HG03460 (cell line): ENCODE measurements at regions not wholly inside any gene's neighbourhood (a gene's known extent, or its start where the extent isn't known, plus 50 kb on each side); places are given as distances from the start of the nearest gene placed in this dataset.

ENCODE experiments used
- ATAC-seq: cut with Tn5 transposase; IDR thresholded peaks from one replicate; pipeline ENCODE4 v1.9.1; 2021; ENCODE audit not compliant: unreplicated experiment

DNA sequence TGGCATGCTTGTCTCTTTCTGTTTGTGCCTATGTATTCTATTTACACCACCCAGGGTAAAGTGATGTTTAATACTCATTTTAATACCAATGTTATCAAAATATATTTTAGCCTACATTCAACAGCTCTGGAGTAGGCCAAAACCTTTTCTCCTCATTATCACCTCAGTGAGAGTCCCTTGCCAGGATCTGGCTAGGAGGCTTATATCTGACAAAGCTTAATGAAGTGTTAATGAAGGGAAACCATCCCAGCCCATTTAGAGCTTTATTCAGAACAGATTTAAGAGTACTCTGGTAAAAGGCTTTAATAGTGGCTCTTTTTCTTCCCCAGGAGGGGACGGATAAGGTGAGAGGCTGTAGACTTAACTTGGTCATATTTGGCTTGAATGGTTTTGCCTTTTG is 137.6 kb downstream of the GRIN2B start:
- ATAC-seq, result no peak

DNA sequence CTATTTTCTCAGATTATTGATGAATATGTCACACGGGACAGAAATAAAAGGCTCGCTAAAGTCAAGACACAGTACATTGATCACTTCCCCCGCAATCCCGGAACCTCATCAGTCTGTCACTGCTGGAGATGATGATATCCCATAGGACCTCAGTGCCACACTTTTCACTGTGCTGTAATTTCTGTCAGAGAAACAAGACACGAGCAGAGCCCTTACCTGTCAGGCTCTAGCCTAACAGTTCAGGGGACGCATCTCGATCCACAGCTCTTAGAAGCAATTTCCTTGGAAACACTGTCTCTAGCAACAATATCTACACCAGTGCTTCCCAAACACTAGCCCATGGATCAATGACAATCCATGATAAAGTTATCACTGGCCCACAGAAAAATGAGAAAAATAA is 140.0 kb downstream of the GRIN2B start:
- ATAC-seq, result no peak

DNA sequence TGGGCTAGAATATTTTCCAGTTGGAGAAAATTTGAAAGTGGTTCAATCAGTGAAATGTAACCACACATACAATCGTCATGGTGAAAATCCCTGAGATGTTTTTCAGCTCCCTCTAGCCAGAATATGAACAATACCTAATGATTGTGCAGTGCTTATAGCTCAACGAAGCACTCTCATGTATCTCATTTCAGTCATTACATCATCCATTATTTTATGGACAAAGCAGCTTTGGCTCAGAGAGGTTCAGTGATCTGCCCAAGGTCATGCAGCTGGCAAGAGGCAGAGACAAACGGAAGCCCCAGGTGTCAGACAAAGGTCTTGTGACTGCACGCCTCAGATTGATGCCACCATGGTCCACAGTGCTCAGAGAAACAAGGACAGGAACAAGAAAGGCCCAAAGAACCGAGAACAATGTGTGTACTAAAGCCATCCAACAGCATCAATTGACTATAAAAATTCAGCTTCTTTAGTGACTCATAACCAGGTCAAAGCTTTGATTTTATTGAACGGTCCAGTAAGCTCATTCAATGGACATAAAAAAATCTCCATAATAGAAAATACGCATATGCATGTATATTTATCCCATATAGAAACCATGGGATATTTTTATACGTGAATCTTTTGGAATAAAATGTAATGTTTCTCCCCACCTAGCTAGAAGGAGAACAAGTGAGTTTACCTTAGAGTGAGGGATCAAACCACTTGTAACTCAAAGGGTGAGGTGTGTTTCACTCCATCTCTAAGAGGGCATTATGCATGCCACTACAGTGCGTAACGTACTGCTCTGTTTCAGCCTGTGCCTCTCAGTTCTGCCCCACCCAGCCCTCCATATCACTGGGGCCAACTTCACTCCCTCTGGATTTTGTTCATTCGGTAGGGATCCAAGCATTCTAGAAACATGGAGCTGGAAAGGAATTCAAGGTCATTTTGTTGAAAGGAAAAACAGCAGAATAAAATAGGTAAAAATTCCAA is 141.8 kb downstream of the GRIN2B start:
- no peak for ATAC-seq

GRCh38 chr12:13836099-13836498 is 145.3 kb downstream of the GRIN2B start:
- ATAC-seq, result no peak

DNA sequence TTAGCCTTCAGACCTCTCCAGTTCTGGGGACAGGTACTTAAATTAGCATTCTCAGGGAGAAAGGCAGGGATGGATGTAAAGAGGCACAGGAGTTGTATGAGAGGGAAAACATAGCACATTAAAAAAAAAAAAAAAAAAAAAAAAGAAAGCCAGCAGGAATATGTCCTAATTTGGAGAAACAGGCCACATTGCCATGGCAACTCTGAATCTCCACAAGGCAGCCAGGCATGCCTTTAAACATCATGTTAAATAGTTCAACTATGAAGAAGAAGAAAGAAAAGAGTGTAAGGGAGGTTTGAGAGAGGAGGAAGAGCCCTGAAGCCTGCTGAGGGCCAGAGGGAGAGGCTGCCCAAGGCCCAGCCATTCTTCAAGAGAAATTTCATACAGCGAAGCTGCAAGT is 145.8 kb downstream of the GRIN2B start:
- ATAC-seq, result no peak

DNA sequence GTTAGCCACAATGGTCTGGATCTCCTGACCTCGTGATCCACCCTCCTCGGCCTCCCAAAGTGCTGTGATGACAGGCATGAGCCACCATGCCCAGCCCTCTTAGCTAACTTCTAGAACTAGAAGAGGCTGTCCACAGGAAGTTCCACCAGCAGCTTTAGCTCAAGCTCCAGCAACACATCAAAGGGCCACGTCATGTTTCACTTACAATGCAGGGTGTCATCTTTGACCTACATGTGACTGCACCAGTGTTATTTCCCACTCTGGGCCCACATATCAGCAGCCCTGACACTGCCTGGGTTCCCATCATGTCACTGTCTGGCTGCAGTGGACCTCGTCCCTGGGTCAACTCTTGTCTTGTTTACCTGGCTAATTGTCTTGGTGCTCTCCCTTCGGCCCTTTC is 147.2 kb downstream of the GRIN2B start:
- ATAC-seq, result no peak

DNA sequence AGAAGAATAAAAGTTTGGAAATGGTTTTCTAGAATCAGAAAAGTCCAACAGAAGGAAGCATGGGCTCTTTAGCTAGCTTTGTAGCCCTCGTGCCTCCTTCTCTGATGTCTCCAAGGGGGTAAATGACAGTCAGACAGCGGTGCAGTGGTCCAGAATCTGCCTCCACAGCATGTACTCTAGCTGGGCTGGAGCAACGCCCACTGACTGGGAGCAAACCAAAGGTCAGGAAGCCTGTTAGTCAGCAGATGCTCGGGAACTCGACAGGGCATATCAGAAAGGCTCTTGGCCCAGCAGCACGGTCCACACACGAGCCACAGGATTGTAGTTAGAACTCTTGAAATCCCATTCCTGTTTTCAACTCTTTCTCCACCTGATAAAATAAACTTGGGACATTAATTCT is 164.3 kb downstream of the GRIN2B start:
- no peak for ATAC-seq

DNA sequence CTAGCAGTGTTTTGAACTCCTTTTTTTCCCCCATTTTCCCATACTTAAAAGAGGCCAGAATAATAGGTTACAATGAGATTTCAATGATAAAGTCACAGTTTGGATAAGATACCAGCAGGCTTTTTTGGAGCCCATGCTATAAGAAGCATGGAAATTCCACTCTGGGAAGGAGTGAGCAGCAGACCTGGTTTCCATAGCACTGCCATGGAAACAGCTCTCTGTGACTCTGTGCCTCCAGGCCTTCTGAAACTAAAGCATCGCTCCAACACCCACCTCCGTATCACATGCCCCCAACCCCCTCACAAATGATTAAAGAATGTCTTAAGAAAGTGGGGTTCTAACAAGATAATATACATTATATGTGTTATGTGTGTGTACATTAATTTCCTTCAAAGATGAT is 165.0 kb downstream of the GRIN2B start:
- ATAC-seq, result no peak

GRCh38 chr12:13812168-13812567 is 169.2 kb downstream of the GRIN2B start:
- no peak for ATAC-seq

GRCh38 chr12:13811061-13811460 is 170.3 kb downstream of the GRIN2B start:
- ATAC-seq, result no peak

GRCh38 chr12:13805041-13805440 is 176.4 kb downstream of the GRIN2B start:
- ATAC-seq, result no peak

GRCh38 chr12:13801543-13801942 is 179.9 kb downstream of the GRIN2B start:
- no peak for ATAC-seq

GRCh38 chr12:13799574-13799973 is 181.8 kb downstream of the GRIN2B start:
- no peak for ATAC-seq

DNA sequence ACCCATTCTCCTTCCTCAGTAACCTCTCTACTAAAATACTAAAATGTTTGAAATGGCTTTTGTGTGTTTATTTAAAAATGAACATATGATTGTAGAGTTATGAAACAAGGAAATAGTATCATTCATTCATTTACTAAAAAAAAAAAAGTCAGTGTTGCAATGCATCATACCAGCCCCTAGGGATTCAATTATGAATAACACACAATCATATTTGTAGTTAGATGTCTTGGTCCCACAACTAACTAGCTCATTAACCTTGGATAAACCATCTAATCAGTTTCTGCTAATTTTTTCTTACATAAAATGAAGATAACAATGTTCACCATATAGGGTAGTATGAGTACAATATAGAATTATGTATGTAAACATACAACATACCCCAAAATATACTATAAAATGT is 183.2 kb downstream of the GRIN2B start:
- ATAC-seq, result no peak

- ATAC-seq, result no peak
Observed at GRCh38 chr12:13794706-13795105, 186.7 kb downstream of the GRIN2B start.

DNA sequence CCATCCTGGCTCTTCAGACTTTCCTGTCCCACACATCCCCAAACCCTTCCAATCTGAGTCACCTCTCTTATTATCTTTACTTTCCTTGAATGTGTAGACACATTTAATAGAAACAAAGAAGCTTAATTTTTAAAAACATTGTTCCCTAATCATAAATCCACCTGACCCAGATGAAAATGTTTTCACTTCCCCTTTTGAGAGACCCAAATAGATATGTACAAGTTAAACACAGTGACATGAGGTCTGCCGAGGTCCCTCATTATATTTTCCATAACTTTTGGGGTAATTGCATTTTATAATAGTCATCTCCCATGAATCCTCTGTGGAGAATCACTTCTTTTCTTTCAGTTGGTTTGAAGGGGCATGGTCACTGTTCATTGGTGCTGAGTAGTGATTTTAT is 191.1 kb downstream of the GRIN2B start:
- no peak for ATAC-seq

DNA sequence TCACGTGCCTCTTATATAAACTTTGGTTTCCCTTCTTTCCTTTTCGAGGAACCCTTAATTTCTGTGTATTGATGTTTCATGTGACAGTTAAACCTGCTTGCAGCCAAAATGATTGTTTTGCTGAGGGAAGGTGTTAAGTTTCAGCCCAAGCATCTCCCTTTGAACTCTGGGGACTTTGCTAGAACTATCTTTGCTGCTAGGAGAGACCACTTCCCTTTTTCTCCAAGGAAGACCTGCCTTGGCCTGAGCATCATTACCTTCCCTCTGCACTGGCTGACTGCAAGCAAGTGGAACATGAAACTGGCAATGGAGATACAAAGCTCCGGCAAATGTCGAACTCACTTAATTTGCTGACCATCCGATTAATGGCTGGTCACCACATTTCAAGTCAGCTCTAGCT is 192.8 kb downstream of the GRIN2B start:
- no peak for ATAC-seq

DNA sequence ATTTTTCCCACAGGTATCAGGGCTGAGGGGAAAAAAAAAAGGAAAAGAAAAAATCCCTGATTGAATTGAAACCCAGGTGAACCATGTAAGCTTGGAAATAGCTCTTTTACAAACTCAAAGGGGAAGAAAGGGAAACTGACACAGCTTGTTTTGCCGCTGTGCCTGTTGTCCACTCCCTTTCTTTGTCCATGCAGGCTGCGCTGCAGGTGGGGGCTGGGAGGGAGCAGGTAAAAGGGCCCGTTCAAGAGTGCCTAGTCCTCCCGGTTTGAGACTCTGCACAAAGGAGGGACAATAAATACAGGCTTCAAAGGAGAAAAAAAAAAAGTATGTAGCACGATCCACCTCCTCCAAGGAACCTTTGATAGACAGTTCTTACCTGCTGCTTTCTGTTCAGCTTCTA is 194.8 kb downstream of the GRIN2B start:
- no peak for ATAC-seq

- ATAC-seq, result no peak
Observed at GRCh38 chr12:13784504-13784903, 196.9 kb downstream of the GRIN2B start.

DNA sequence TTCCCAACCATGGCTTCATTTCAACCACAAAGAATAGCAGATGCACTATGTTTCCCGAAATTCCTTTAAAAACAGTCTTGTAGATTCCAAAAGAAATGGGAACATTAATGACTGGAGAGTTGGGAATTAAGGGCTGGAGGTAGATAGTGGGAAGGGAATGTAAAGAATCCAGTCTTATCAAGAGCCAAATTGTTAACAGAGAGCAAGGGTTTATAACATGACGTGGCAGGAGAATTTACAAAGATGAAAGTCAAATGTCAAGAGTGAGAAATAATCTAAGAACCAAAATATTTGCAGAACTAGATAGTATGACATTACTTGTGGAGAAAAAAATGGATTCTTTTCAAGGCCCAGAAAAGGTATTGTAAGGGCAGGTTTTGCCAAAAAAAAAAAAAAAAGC is 200.9 kb downstream of the GRIN2B start:
- ATAC-seq, result no peak

GRCh38 chr12:13777374-13777773 is 204.0 kb downstream of the GRIN2B start:
- ATAC-seq, result no peak

DNA sequence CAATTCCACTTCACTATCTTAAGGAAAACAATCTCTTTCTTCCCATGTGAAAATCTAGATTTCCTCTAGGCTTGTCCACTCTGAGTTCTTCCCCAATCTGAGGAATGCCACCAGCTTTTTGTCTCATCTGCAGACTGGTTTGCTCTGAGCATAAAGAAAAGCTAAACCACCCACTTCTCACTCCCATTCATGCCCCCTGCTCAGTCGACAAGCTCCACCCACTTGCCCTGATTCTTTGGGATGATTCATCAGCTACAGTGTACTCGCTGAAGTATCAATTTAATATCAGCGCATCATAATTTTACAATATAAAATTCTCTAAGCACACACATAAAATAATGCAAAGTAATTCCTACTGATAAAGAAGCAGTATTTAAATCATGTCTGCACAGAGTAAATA is 209.1 kb downstream of the GRIN2B start:
- no peak for ATAC-seq

- ATAC-seq, result no peak
Observed at GRCh38 chr12:13770576-13770975, 210.8 kb downstream of the GRIN2B start.
